SH-SY5Y (cell line): ENCODE measurements at regions not wholly inside any gene's neighbourhood (a gene's known extent, or its start where the extent isn't known, plus 50 kb on each side); places are given as distances from the start of the nearest gene placed in this dataset.

ENCODE experiments used
- GATA2 ChIP-seq: IDR thresholded peaks from 2 replicates; pipeline ENCODE4 v1.6.1; 2011; ENCODE audit warnings: mild to moderate bottlenecking, low read depth, low read length
- GATA3 ChIP-seq: IDR thresholded peaks from 2 replicates; pipeline ENCODE4 v1.6.1; 2011; ENCODE audit warnings: low read depth, mild to moderate bottlenecking, low read length, moderate library complexity

- TF ChIP-seq GATA2: no peak
- TF ChIP-seq GATA3: no peak
These were observed 796.2 kb downstream of the PLA2G4A start for GRCh38 chr1:187624812-187625545.
